Effector memory CD8-positive, alpha-beta T cell (primary cell): ENCODE measurements at regions not wholly inside any gene's neighbourhood (a gene's known extent, or its start where the extent isn't known, plus 50 kb on each side); places are given as distances from the start of the nearest gene placed in this dataset.

Source experiments
- ATAC-seq: fragments of 150-1000 bp; cut with Tn5 transposase; replicated peaks from 2 replicates; pipeline ENCODE4 v1.10.0; 2021; ENCODE audit warnings: mild to moderate bottlenecking, moderate library complexity
- DNase-seq, 3 experiments: peaks; one replicate each; pipeline ENCODE4 v3.0.0; 2021
- H3K27ac Mint-ChIP-seq, 2 donors: one replicate each; pipeline ENCODE4 v1.8.0; 2022; ENCODE audit warnings: mild to moderate bottlenecking in 2 of 2, mixed read lengths in 2 of 2, moderate library complexity in 2 of 2
- H3K27me3 Mint-ChIP-seq, 2 donors: one replicate each; pipeline ENCODE4 v1.8.0; 2022; ENCODE audit warnings: mixed read lengths in 2 of 2
- H3K36me3 Mint-ChIP-seq: one replicate; pipeline ENCODE4 v1.8.0; 2022; ENCODE audit warnings: mild to moderate bottlenecking, moderate library complexity, mixed read lengths; ENCODE audit not compliant: insufficient read depth
- H3K4me1 Mint-ChIP-seq, 2 donors: one replicate each; pipeline ENCODE4 v1.8.0; 2022; ENCODE audit warnings: low read depth in 2 of 2, mixed read lengths in 2 of 2
- H3K4me3 Mint-ChIP-seq, 2 donors: one replicate each; pipeline ENCODE4 v1.8.0; 2022; ENCODE audit warnings: mild to moderate bottlenecking in 2 of 2, mixed read lengths in 2 of 2, moderate library complexity in 2 of 2
- H3K9me3 Mint-ChIP-seq, 2 donors: one replicate each; pipeline ENCODE4 v1.8.0; 2022; ENCODE audit warnings: mixed read lengths in 2 of 2

DNA sequence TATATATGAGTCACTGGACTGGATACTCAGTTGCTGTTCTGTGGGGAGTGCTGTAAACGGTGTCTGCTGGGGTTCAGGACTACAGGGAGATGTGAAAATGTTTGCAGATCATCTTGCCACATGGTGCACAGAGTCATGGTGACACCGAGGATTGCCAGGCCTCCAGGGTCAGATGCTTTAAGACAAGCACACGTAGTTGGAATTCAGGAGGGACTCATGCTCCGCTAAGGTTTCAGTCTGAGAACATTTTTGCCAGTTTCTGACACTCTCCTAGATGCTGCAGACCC lies 211.3 kb downstream of the CXCL12 start:
- H3K27me3 Mint-ChIP-seq: peaks cover 10 to 48% of the 10 kb centered on the region in 2 donors
- DNase-seq (no peak), ATAC-seq (no peak)
- no peaks in the 10 kb centered on the region for H3K4me1 Mint-ChIP-seq
- H3K36me3 Mint-ChIP-seq: no peaks in the 10 kb centered on the region
- no peaks in the 10 kb centered on the region for H3K9me3 Mint-ChIP-seq
- H3K4me3 Mint-ChIP-seq: no peak overlapping the region
- no peak overlapping the region for H3K27ac Mint-ChIP-seq

DNA sequence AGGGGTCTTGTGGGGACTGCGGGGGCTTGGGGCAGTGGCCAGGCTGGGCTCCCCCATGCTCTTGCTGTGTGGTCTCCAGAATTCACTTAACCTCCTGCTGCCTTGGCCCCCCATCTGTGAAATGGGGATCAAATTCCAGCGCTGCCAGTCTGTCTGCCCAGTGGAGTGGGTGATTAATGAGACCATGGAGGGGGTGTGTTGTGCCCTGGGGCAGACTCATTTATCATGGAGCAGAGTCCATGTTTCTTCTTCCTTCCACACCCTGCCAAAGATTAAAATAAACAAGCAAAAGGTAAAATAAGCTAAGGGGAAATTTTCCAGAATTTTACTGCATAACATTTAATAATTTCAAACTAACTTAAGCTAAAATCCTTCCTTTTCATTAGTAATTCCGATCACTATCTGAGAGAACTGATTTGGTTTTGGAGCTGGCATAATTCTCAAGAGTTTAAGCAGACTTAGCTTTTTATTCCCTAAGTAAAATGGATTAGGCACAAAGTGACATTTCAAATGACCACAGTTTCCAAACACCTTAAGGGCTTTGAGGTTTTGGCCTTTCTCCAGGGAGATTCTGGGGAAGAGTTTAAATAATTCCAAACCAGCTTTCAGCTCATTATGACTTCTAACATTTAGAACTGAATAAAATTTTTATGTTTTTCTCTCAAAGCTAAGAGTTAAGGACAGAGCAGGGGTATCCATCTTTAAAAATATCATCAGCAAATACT lies 211.9 kb downstream of the CXCL12 start:
- peaks cover 3% of the 10 kb centered on the region for H3K36me3 Mint-ChIP-seq
- H3K27me3 Mint-ChIP-seq: peaks cover 15 to 53% of the 10 kb centered on the region in 2 donors
- no peaks in the 10 kb centered on the region for H3K9me3 Mint-ChIP-seq
- ATAC-seq: no peak
- no peaks in the 10 kb centered on the region for H3K4me1 Mint-ChIP-seq
- DNase-seq: no peak
- H3K27ac Mint-ChIP-seq: no peak overlapping the region
- no peak overlapping the region for H3K4me3 Mint-ChIP-seq

DNA sequence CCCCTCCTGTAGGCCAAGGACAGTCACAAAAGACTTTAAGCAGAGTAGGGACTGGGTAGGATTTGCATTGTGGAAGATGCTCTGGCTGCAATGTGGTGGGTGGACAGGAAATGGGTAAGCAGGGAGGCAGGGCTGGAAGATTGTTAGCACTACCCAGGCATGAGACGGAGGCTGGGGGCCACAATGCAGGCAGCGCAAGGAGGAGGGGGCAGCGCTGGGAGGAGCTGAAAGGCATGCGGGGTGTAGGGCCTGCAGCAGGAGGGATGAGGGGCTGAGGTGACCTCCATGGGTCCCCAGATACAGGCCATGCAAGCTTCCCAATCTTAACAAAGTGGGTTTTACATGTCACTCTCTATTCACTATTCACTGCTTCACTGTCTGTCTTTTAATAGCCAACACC lies 213.1 kb downstream of the CXCL12 start:
- DNase-seq (no peak), ATAC-seq (no peak)
- Mint-ChIP-seq H3K4me3 (no peak overlapping the region), H3K27ac (no peak overlapping the region), H3K36me3 (peaks cover 3% of the 10 kb centered on the region), H3K9me3 (no peaks in the 10 kb centered on the region), H3K4me1 (no peaks in the 10 kb centered on the region), H3K27me3 (peaks cover 24 to 48% of the 10 kb centered on the region in 2 donors)

GRCh38 chr10:44168478-44168877 lies 216.4 kb downstream of the CXCL12 start:
- Mint-ChIP-seq H3K4me1 (no peaks in the 10 kb centered on the region), H3K27ac (no peak overlapping the region), H3K27me3 (peaks cover 24 to 40% of the 10 kb centered on the region in 2 donors), H3K9me3 (no peaks in the 10 kb centered on the region), H3K36me3 (peaks cover 3% of the 10 kb centered on the region), H3K4me3 (no peak overlapping the region)
- DNase-seq (no peak), ATAC-seq (no peak)

DNA sequence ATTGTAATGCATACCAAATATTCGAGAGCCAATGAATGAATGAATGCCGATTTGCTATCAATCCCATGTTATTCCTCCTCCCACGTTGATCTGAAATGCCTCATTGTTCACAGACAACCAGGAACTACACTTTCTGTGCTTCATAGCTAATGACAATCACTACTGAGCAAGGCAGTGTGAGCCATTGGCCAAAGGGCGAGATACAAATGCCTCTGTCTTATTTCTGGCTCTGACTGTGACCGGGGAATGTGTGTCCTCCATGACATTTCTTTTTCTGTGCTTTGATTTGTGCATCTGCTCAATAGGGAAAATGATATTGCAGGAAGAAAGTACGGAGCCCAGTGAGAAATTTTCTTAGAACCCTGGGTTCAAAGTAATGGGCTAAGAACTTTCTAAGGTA lies 217.1 kb downstream of the CXCL12 start:
- Mint-ChIP-seq H3K27me3 (peaks cover 24 to 40% of the 10 kb centered on the region in 2 donors), H3K4me3 (no peak overlapping the region), H3K9me3 (no peaks in the 10 kb centered on the region), H3K4me1 (no peaks in the 10 kb centered on the region), H3K27ac (no peak overlapping the region), H3K36me3 (peaks cover 3% of the 10 kb centered on the region)
- no peak for DNase-seq
- no peak for ATAC-seq

DNA sequence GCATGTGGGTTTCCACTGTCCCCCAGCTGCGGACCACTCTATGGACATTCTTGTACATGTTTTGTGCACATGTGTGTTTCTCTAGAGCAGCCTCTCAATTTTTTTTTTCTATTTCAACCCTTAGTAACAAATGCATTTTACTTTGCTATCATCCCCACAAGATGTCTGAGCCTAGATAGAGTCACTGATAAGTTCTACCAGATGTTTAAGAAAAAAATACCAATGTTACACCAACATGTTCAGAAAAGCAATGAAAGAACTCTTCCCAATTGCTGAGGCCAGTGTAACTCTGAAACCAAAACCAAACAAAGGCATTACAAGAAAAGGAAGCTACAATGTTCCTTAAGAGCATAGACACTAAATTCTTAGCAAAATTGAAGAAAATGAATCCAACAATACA lies 218.5 kb downstream of the CXCL12 start:
- no peak overlapping the region for H3K27ac Mint-ChIP-seq
- H3K36me3 Mint-ChIP-seq: peaks cover 3% of the 10 kb centered on the region
- H3K4me3 Mint-ChIP-seq: no peak overlapping the region
- no peaks in the 10 kb centered on the region for H3K4me1 Mint-ChIP-seq
- no peak for DNase-seq
- no peaks in the 10 kb centered on the region for H3K9me3 Mint-ChIP-seq
- H3K27me3 Mint-ChIP-seq: peaks cover 21 to 34% of the 10 kb centered on the region in 2 donors
- ATAC-seq: no peak

DNA sequence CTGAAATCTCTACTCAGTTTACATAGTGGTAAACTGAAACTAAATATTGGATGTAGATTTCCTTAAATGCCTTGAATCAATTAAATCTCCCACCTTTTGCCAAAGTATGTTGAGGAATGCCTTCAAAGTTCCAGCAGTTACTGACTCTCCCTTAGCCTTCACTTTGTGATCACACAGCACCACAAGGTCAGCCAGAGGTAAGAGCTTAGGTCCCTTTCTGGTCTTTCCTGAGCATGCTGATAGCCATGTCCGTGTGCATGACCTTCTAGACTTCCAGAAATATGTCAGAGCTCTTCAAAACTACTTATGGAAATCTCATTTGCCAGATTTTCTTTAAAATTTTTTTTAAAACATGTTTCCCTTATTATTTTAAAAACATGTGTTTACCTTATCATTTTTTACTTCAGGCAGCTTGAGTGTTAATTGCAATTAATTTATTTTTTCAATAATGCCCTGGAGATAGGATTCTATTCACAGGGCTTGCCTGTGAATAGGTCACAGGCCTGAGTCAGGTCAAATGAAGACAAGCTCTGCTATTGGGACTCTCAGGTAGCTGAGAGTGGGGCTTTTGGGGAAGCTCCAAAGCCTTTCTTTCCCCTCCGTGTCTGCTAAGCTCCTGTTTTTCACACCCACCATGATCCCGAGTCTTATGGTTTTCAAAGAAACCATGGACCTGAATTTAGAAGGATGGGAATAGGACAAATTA lies 220.5 kb downstream of the CXCL12 start:
- no peak overlapping the region for H3K27ac Mint-ChIP-seq
- H3K4me3 Mint-ChIP-seq: no peak overlapping the region
- no peaks in the 10 kb centered on the region for H3K9me3 Mint-ChIP-seq

GRCh38 chr10:44161184-44161583 lies 223.7 kb downstream of the CXCL12 start:
- peaks cover 0 to under 1% of the 10 kb centered on the region in 2 donors for H3K27me3 Mint-ChIP-seq
- no peak overlapping the region for H3K27ac Mint-ChIP-seq

More for the DNA sequence above, 220.5 kb downstream of the CXCL12 start:
- no peak for DNase-seq
- Mint-ChIP-seq H3K4me1 (no peaks in the 10 kb centered on the region), H3K27me3 (peaks cover 13 to 18% of the 10 kb centered on the region in 2 donors), H3K36me3 (peaks cover 3% of the 10 kb centered on the region)
- no peak for ATAC-seq

DNA sequence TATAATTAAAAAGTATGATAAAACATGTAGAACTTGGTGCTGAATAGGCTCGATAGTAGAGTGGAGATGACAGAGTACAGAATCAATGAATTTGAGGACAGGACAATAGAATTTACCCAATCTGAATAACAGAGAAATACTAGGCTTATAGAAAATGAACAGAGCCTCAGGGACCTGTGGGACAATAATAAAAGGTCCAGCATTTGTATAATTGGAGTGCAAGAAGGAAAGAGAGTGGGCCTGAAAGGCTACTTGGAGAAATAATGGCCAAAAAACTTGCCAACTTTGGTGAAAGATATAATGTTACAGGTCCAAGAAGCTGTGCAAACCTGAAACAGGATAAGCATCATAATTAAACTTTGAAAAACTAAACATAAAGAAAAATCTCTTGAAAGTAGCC lies 227.3 kb downstream of the CXCL12 start:
- no peaks in the 10 kb centered on the region for H3K36me3 Mint-ChIP-seq
- H3K4me1 Mint-ChIP-seq: no peaks in the 10 kb centered on the region
- no peak overlapping the region for H3K27ac Mint-ChIP-seq
- ATAC-seq (no peak), DNase-seq (no peak)
- no peaks in the 10 kb centered on the region for H3K9me3 Mint-ChIP-seq
- peaks cover 8 to 18% of the 10 kb centered on the region in 2 donors for H3K27me3 Mint-ChIP-seq
- no peak overlapping the region for H3K4me3 Mint-ChIP-seq

More at GRCh38 chr10:44161184-44161583, 223.7 kb downstream of the CXCL12 start:
- no peaks in the 10 kb centered on the region for H3K4me1 Mint-ChIP-seq
- DNase-seq (no peak), ATAC-seq (no peak)
- no peak overlapping the region for H3K4me3 Mint-ChIP-seq
- H3K9me3 Mint-ChIP-seq: no peaks in the 10 kb centered on the region
- no peaks in the 10 kb centered on the region for H3K36me3 Mint-ChIP-seq

DNA sequence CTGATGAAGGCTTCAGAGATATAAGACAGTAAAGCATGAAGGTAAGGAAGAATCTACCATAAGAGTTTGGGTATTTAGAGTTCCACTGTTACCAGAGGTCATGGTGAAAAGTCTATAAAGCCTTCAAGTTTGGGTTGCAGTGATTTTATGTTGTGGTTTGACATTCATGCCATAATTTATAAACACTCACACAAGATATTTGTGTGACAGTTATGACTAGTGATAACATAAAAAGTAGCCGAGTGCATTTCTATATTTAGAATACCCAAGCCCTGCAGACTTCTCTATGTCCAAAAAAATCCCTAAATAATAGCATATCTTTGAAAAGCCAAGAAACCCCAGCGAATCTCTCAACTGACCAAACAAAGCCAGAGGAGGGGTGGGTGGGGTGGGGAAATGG lies 229.9 kb downstream of the CXCL12 start:
- Mint-ChIP-seq H3K9me3 (peaks cover 2 to 8% of the 10 kb centered on the region in 2 donors), H3K36me3 (no peaks in the 10 kb centered on the region), H3K27me3 (peaks cover 14 to 41% of the 10 kb centered on the region in 2 donors), H3K4me3 (no peak overlapping the region), H3K4me1 (no peaks in the 10 kb centered on the region), H3K27ac (no peak overlapping the region)
- DNase-seq (no peak), ATAC-seq (no peak)

DNA sequence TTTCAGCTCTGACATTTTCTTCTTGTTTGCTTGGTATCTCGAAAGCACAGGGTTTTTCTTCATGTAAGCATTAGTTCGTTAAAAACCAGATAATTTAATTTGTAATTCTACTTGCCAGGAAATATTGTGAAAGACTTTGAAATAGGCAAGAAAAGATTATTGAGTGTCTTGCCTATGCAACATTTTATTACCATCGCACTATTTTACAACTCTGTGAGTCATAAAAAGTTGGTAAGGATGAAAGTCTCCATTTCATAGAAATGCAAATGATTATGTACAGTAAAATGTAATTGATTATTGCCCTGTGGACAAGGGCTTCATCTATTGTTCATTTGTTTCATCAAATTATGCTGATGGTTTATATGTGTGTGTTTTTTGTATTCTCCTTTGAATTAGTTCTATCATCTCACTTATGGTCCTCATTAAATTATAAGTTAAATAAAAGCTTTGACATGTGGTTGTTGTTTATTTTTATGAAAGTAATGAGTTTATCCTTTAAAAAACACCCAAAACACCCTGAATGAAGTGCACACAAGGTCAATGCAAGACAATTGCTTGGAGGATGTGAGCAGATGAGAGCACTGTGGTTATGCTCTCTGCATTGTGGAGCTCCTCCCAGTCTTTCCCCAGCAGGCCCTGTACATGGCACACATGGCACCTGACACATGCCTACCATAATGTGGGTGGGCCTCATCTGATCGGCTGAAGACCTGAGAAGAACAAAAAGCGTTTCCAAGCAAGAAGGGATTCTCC lies 230.8 kb downstream of the CXCL12 start:
- H3K27me3 Mint-ChIP-seq: peaks cover 14 to 41% of the 10 kb centered on the region in 2 donors
- DNase-seq: no peak
- H3K4me1 Mint-ChIP-seq: no peaks in the 10 kb centered on the region
- H3K36me3 Mint-ChIP-seq: no peaks in the 10 kb centered on the region
- no peak for ATAC-seq
- H3K27ac Mint-ChIP-seq: no peak overlapping the region
- H3K4me3 Mint-ChIP-seq: no peak overlapping the region
- H3K9me3 Mint-ChIP-seq: peaks cover 2 to 8% of the 10 kb centered on the region in 2 donors

GRCh38 chr10:44143556-44143955 lies 241.3 kb downstream of the CXCL12 start:
- DNase-seq: no peak
- peaks cover 7 to 12% of the 10 kb centered on the region in 2 donors for H3K27me3 Mint-ChIP-seq
- no peak overlapping the region for H3K4me3 Mint-ChIP-seq
- H3K9me3 Mint-ChIP-seq: no peaks in the 10 kb centered on the region
- ATAC-seq: no peak
- no peak overlapping the region for H3K27ac Mint-ChIP-seq
- no peaks in the 10 kb centered on the region for H3K4me1 Mint-ChIP-seq
- H3K36me3 Mint-ChIP-seq: no peaks in the 10 kb centered on the region

DNA sequence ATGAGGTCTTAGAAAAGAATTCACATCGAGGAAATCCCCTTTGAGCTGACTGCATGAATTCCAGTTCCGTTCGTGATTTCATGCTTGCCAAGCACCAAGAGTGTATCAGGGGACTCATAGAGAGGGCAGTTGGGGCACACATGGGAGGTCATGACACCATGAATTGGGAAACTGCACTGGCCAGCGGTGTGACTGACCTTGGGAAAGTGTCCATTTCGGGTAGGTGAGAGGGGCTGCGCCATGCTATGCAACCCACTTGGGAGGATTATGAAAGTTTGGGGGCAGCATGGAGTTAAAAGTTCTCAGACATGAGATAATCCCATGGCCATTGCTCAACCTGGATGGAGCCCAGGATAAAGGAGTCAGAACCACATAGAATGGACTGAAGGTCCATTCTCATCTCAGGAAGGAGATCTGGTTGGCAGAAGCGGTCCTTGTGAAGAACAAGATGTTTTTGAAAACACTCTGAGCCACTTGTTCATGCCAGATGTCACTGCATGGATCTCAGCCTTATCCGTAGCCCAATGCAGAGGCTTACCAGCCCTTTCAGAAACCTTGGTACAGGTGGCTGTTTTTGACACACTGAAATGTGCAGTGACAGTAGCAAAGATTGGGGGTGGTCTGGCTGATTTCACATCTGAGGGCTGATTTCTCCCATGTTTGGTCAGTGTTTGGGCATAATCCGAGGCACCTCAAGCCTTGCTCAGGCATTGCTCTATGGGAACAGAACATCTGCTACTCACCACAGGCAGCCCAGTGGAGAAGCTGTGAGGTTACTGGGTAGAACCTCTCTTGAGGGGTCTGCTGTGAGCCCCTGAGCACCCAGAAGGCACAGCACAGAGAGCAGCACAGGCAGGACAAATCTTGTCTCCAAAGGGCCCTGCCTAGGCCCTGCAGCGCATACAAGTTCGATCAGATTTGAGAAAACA lies 252.3 kb downstream of the CXCL12 start:
- no peaks in the 10 kb centered on the region for H3K4me1 Mint-ChIP-seq
- peaks cover 16 to 22% of the 10 kb centered on the region in 2 donors for H3K27me3 Mint-ChIP-seq
- ATAC-seq (no peak), DNase-seq (no peak)
- H3K36me3 Mint-ChIP-seq: no peaks in the 10 kb centered on the region
- H3K27ac Mint-ChIP-seq: no peak overlapping the region
- no peak overlapping the region for H3K4me3 Mint-ChIP-seq
- no peaks in the 10 kb centered on the region for H3K9me3 Mint-ChIP-seq
